Ovary (tissue), 7 donors: ENCODE measurements at regions not wholly inside any gene's neighbourhood (a gene's known extent, or its start where the extent isn't known, plus 50 kb on each side); places are given as distances from the start of the nearest gene placed in this dataset.

Experiments
- DNase-seq, 5 donors: peaks; one replicate each; pipeline ENCODE4 v3.0.0-alpha.2; 2019 to 2020
- H3K27ac ChIP-seq, 2 donors: fragments of 200-600 bp; one replicate each; pipeline versions ENCODE4 v1.5.1 to v1.8.0; 2019 to 2022
- H3K27me3 ChIP-seq: fragments of 200-600 bp; one replicate; pipeline ENCODE4 v1.8.0; 2022
- H3K36me3 ChIP-seq: fragments of 200-600 bp; sonication (generic); one replicate; pipeline ENCODE4 v1.5.1; 2019
- H3K4me1 ChIP-seq: one replicate; pipeline ENCODE4 v1.8.1; 2013; ENCODE audit warnings: mild to moderate bottlenecking, moderate library complexity; ENCODE audit not compliant: insufficient read depth
- H3K4me3 ChIP-seq: fragments of 200-600 bp; sonication (generic); one replicate; pipeline ENCODE4 v1.5.1; 2017
- H3K9me3 ChIP-seq, 2 donors: fragments of 200-600 bp in 1 of 2; sonication (generic) in 1 of 2; one replicate each; pipeline versions ENCODE4 v1.5.1 to v1.8.1; 2013 to 2019; ENCODE audit warnings: mild to moderate bottlenecking in 1 of 2, moderate library complexity in 1 of 2
- EP300 ChIP-seq: sonication (generic); formaldehyde crosslinking; IDR thresholded peaks from one replicate; pipeline ENCODE4 v1.6.1; 2017; ENCODE audit warnings: antibody characterized with exemption
- POLR2A ChIP-seq: fragments of 450-650 bp; IDR thresholded peaks from one replicate; pipeline ENCODE4 v1.6.1; 2017; ENCODE audit warnings: antibody characterized with exemption, mild to moderate bottlenecking, moderate library complexity
- WGBS, 3 donors: extraction: QIAGEN DNeasy Blood & Tissue Kit in 1 of 3; methylation state at CpG; one replicate each; pipeline versions ENCODE4 v1.1.5 to v1.1.7; 2013 to 2017; 5-methylcytosine and 5-hydroxymethylcytosine counted together
- intact Hi-C, 4 donors: fragments of 100-400 bp; cut with DNase I; formaldehyde crosslinking; loops; one replicate each; pipeline versions ENCODE4 v1.11.0 to v1.15.1; 2022 to 2023
- TF ChIP-seq, protein P1 (sequence below), 3 donors: fragments of 450-650 bp in 2 of 3; fragments of 200-600 bp in 1 of 3; IDR thresholded peaks; one replicate each; pipeline versions ENCODE4 v1.5.1 to v1.8.0; 2016 to 2022; ENCODE audit warnings: antibody characterized with exemption in 3 of 3, mild to moderate bottlenecking in 1 of 3
- donor health status: DM: no; HTN: no; CAD: no; lungs with moderate emphysema.
- donor health status: DM: no; HTN: no; CAD: no.
- donor health status: Bipolar disorder and iron deficiency.
- donor health status: DM: no; HTN: no; CAD: no.
- donor health status: DM: yes; HTN: yes; CAD: no.

DNA sequence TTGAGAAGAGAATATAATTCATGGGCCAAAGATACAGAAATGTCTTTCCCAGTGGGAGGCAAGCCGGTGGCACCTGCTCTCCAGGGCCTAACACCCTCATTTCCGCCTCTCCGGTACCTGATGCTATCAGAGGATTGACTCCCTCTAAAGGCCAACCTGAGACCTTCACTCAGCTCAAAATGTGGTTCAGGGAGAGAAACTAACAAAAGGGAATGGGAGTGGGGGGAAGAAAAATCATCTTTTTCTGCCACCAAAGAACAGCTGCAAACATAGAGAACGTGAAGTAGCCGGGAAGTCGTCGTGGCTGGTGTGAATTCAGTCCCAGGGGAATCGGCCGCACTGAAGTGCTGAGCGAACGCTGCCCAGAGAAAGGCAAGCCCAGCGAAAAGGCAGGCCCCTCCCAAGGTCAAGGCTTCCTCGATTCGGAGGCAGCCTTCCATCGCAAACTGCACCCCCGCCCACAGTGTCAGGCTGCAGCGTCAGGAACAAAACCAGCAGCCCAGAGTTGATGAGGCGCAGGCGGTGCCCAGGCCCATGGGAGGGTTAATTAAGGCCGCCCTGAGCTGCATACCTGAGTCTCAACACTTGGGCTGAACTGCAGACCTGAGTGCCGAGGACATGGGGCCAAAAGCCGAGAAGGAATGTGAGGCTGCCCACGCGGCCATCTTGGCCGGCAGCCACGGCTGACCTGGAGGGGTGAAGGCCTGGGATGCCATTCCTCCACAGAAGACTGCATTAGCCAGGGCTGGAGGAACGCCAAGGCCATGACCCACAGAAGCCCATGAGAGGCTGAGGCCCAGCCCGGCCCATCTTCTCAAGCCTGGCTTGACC is 160.2 kb downstream of the PSMG1 start:
- Histone ChIP-seq H3K9me3 (no peaks in the 10 kb centered on the region), H3K36me3 (no peaks in the 10 kb centered on the region), H3K27ac (peak overlapping the region; percentile 6 to 67), H3K4me3 (no peak overlapping the region), H3K27me3 (no peaks in the 10 kb centered on the region), H3K4me1 (peaks cover 26% of the 10 kb centered on the region)
- peak; percentile 73 to 93 (median 80) for DNase-seq
- intact Hi-C loops, result no loop called here
- no peak for TF ChIP-seq EP300
- TF ChIP-seq, protein P1, sequence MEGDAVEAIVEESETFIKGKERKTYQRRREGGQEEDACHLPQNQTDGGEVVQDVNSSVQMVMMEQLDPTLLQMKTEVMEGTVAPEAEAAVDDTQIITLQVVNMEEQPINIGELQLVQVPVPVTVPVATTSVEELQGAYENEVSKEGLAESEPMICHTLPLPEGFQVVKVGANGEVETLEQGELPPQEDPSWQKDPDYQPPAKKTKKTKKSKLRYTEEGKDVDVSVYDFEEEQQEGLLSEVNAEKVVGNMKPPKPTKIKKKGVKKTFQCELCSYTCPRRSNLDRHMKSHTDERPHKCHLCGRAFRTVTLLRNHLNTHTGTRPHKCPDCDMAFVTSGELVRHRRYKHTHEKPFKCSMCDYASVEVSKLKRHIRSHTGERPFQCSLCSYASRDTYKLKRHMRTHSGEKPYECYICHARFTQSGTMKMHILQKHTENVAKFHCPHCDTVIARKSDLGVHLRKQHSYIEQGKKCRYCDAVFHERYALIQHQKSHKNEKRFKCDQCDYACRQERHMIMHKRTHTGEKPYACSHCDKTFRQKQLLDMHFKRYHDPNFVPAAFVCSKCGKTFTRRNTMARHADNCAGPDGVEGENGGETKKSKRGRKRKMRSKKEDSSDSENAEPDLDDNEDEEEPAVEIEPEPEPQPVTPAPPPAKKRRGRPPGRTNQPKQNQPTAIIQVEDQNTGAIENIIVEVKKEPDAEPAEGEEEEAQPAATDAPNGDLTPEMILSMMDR (IDR thresholded peaks at IDR 0.05), result no peak
- TF ChIP-seq POLR2A, result no peak
- WGBS, 3 donors, result 8 to 11% (median 8%) methylated on average over 28 of the region's 28 CpGs

DNA sequence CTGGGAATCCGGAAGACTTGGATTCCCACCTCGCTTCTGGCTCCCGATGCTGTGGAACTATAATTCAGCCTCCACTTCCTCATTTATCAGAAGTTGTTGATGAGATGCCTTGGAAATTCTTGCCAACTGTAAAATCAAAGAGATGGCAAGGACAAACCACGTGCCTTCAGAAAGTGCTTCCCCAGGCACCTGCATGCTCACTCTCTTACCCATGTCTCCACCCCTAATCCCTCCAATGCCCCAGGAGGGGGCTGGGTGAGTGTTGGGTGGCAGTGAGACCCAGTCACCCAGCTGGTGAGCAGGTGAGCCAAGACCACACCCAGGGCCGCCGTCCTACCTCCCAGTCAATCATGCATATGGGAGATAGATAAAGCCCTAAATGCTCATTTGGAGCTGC is 160.8 kb downstream of the PSMG1 start:
- Histone ChIP-seq H3K4me3 (no peak overlapping the region), H3K36me3 (no peaks in the 10 kb centered on the region), H3K4me1 (peaks cover 26% of the 10 kb centered on the region), H3K27ac (peak overlapping the region; percentile 6 to 67), H3K27me3 (no peaks in the 10 kb centered on the region), H3K9me3 (no peaks in the 10 kb centered on the region)
- intact Hi-C loops, result no loop called here
- peak in 1 of 5 donors; percentile 45 for DNase-seq
- WGBS, 3 donors, result 73 to 82% (median 81%) methylated on average over 4 to 6 of the region's 6 CpGs
- TF ChIP-seq, protein P1 (IDR thresholded peaks at IDR 0.05), result no peak
- TF ChIP-seq EP300, result no peak

DNA sequence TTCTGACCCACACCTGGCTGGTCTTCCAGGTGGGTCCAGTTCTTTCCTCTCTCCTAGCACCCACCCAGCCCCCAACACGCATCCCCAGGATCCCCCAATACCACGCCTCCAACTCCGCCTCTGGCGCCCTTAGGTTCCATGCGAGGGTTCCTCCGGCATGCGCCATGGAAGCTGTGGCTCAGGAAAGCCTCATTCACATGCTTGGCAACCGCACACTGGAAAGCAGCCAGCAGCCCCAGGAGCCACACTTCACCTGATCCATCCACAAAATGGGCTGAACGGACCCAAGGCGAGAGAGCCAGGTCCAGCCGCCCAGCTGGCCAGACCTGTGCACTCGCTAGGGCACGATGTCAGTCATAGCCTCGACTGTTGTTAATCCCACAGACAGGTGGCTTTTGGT is 161.2 kb downstream of the PSMG1 start:
- intact Hi-C loops, result no loop called here
- peak overlapping the region in 1 of 2 donors; percentile 67 for H3K27ac ChIP-seq
- H3K36me3 ChIP-seq, result no peaks in the 10 kb centered on the region
- no peaks in the 10 kb centered on the region for H3K27me3 ChIP-seq
- TF ChIP-seq, protein P1 (IDR thresholded peaks at IDR 0.05), result no peak
- TF ChIP-seq EP300 (no peak), POLR2A (no peak)
- no peaks in the 10 kb centered on the region for H3K9me3 ChIP-seq
- DNase-seq, result peak in 4 of 5 donors; percentile 28 to 60 (median 44)
- 91 to 92% (median 91%) methylated on average over 14 of the region's 14 CpGs for WGBS, 3 donors
- H3K4me1 ChIP-seq, result peaks cover 26% of the 10 kb centered on the region
- H3K4me3 ChIP-seq, result no peak overlapping the region

DNA sequence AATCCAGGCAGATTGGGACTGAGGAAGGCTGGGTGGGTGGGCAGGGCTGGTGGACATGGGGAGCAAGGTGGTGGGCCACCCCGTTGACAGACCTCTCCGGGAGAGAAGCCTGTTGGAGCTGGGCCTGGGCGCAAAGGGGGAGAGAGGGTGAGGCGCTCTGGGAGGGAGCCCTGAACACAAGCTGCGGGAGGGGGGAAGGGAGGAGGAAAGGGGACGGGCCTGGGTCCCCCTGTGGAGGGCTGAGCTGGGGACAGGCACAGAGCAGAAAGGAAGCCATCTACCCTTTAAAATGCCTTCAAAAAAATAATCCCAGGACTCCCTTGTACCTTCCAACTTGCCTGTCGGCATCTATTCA is 161.8 kb downstream of the PSMG1 start:
- no peak for TF ChIP-seq POLR2A
- TF ChIP-seq EP300, result no peak
- TF ChIP-seq, protein P1 (IDR thresholded peaks at IDR 0.05), result no peak
- 64 to 75% (median 69%) methylated on average over 7 of the region's 7 CpGs for WGBS, 3 donors
- intact Hi-C loops, result no loop called here

More for the DNA sequence above, 161.8 kb downstream of the PSMG1 start:
- Histone ChIP-seq H3K36me3 (no peaks in the 10 kb centered on the region), H3K9me3 (no peaks in the 10 kb centered on the region), H3K4me1 (peaks cover 26% of the 10 kb centered on the region), H3K27ac (peak overlapping the region in 1 of 2 donors; percentile 67), H3K27me3 (no peaks in the 10 kb centered on the region), H3K4me3 (no peak overlapping the region)
- peak in 1 of 5 donors; percentile 52 for DNase-seq
